Peyer's patch (tissue), 4 donors: ENCODE measurements at regions not wholly inside any gene's neighbourhood (a gene's known extent, or its start where the extent isn't known, plus 50 kb on each side); places are given as distances from the start of the nearest gene placed in this dataset.
"Not testable (repeated sequence)": the region's sequence is repeated elsewhere in the genome, so short reads cannot be mapped to it uniquely, and the experiment has no call there.

ENCODE experiments used
- DNase-seq, 3 donors: peaks; one replicate each; pipeline ENCODE4 v3.0.0-alpha.2; 2017 to 2019
- H3K27ac ChIP-seq, 4 donors: fragments of 200-600 bp; sonication (generic); one replicate each; pipeline ENCODE4 v1.5.1; 2016 to 2019
- H3K27me3 ChIP-seq, 2 donors: fragments of 200-600 bp; sonication (generic); one replicate each; pipeline ENCODE4 v1.5.1; 2019
- H3K36me3 ChIP-seq, 3 donors: fragments of 200-600 bp; sonication (generic); one replicate each; pipeline ENCODE4 v1.5.1; 2016 to 2019
- H3K4me1 ChIP-seq, 4 donors: fragments of 200-600 bp; sonication (generic); one replicate each; pipeline ENCODE4 v1.5.1; 2016 to 2019
- H3K4me3 ChIP-seq, 4 donors: fragments of 200-600 bp; sonication (generic); 1 replicate in 3 of 4; 2 replicates in 1 of 4; pipeline ENCODE4 v1.5.1; 2016 to 2019; ENCODE audit warnings: mild to moderate bottlenecking in 1 of 4
- H3K9me3 ChIP-seq, 4 donors: fragments of 200-600 bp; sonication (generic); one replicate each; pipeline ENCODE4 v1.5.1; 2016 to 2019; ENCODE audit warnings: mild to moderate bottlenecking in 1 of 4
- CTCF ChIP-seq, 6 experiments: fragments of 450-650 bp in 4 of 6; fragments of 200-600 bp in 2 of 6; sonication (generic) in 1 of 6; IDR thresholded peaks; one replicate each; pipeline ENCODE4 v1.5.1; 2017 to 2019; ENCODE audit warnings: antibody characterized with exemption in 6 of 6, mild to moderate bottlenecking in 3 of 6, moderate library complexity in 1 of 6
- POLR2A ChIP-seq, 2 donors: fragments of 450-650 bp; IDR thresholded peaks; one replicate each; pipeline ENCODE4 v1.5.1; 2017; ENCODE audit warnings: antibody characterized with exemption in 2 of 2, mild to moderate bottlenecking in 2 of 2, moderate library complexity in 2 of 2

- no peaks in the 10 kb centered on the region for H3K9me3 ChIP-seq
- no peak for DNase-seq
- no peak for TF ChIP-seq POLR2A (IDR thresholded peaks at IDR 0.05)
- no peak for TF ChIP-seq CTCF (IDR thresholded peaks at IDR 0.05)
- H3K27ac ChIP-seq: no peak overlapping the region
- no peaks in the 10 kb centered on the region for H3K36me3 ChIP-seq
- no peaks in the 10 kb centered on the region for H3K4me1 ChIP-seq
- H3K4me3 ChIP-seq: no peak overlapping the region
- H3K27me3 ChIP-seq: no peaks in the 10 kb centered on the region
Observed at GRCh38 chr13:90258129-90258528, 1089.4 kb upstream of the MIR17HG start.

GRCh38 chr13:90261343-90261742 lies 1086.1 kb upstream of the MIR17HG start:
- Histone ChIP-seq H3K27ac (no peak overlapping the region), H3K4me3 (no peak overlapping the region), H3K36me3 (no peaks in the 10 kb centered on the region), H3K27me3 (no peaks in the 10 kb centered on the region), H3K9me3 (no peaks in the 10 kb centered on the region), H3K4me1 (no peaks in the 10 kb centered on the region)
- no peak for TF ChIP-seq CTCF (IDR thresholded peaks at IDR 0.05)
- TF ChIP-seq POLR2A (IDR thresholded peaks at IDR 0.05): no peak
- no peak for DNase-seq

GRCh38 chr13:90270226-90270625 lies 1077.3 kb upstream of the MIR17HG start:
- no peaks in the 10 kb centered on the region for H3K36me3 ChIP-seq
- DNase-seq: no peak
- H3K9me3 ChIP-seq: no peaks in the 10 kb centered on the region
- H3K4me3 ChIP-seq: no peak overlapping the region
- H3K4me1 ChIP-seq: no peaks in the 10 kb centered on the region
- no peaks in the 10 kb centered on the region for H3K27me3 ChIP-seq
- H3K27ac ChIP-seq: no peak overlapping the region
- TF ChIP-seq CTCF (IDR thresholded peaks at IDR 0.05) (no peak), POLR2A (IDR thresholded peaks at IDR 0.05) (no peak)

- Histone ChIP-seq H3K4me1 (no peaks in the 10 kb centered on the region), H3K36me3 (no peaks in the 10 kb centered on the region), H3K9me3 (no peaks in the 10 kb centered on the region), H3K27me3 (no peaks in the 10 kb centered on the region), H3K27ac (no peak overlapping the region), H3K4me3 (no peak overlapping the region)
- no peak for TF ChIP-seq POLR2A (IDR thresholded peaks at IDR 0.05)
- no peak for TF ChIP-seq CTCF (IDR thresholded peaks at IDR 0.05)
- no peak for DNase-seq
Observed at GRCh38 chr13:90272356-90272755, 1075.1 kb upstream of the MIR17HG start.

- no peaks in the 10 kb centered on the region for H3K4me1 ChIP-seq
- H3K4me3 ChIP-seq: no peak overlapping the region
- H3K27me3 ChIP-seq: no peaks in the 10 kb centered on the region
- DNase-seq: no peak
- no peaks in the 10 kb centered on the region for H3K36me3 ChIP-seq
- TF ChIP-seq POLR2A (IDR thresholded peaks at IDR 0.05): no peak
- no peak for TF ChIP-seq CTCF (IDR thresholded peaks at IDR 0.05)
- no peak overlapping the region for H3K27ac ChIP-seq
- H3K9me3 ChIP-seq: no peaks in the 10 kb centered on the region
Observed at GRCh38 chr13:90276216-90276615, 1071.3 kb upstream of the MIR17HG start.

- H3K9me3 ChIP-seq, H3K4me3 ChIP-seq, H3K27ac ChIP-seq, H3K27me3 ChIP-seq, H3K36me3 ChIP-seq, DNase-seq, H3K4me1 ChIP-seq: not testable (repeated sequence)
Observed at GRCh38 chr13:90278231-90278630, 1069.3 kb upstream of the MIR17HG start.
